ENCODE measurements at regions not wholly inside any gene's neighbourhood (a gene's known extent, or its start where the extent isn't known, plus 50 kb on each side); places are given as distances from the start of the nearest gene placed in this dataset.
A peak's percentile ranks its signal among the peaks of the same experiment; 100 is the strongest.

DNA sequence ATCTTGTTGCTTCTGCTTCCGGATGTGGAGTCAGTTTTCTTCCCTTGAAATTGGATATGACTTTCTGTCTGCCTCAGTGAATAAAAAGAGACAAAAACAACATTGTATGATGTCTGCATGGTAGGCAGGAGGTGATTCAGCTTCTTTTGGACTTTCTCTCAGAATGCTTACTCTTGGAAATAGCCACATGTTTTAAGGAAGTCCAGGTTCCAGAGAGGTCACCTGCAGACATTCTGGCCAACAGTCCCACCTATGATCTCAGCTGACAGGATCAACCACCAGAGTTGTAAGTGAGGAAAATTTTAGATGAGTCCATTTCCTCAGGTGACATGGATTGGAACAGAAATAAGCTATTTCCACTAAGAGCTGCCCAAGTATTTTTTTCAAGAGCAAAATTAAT lies 508.7 kb upstream of the FAM98A start:
- DNase-seq (ENCODE audit: low read depth in 1 of 2, low spot score in 1 of 2) = no peak
- Histone ChIP-seq H3K4me3 (no peak overlapping the region), H3K27me3 (no peaks in the 10 kb centered on the region), H3K4me1 (ENCODE audit: low read depth) (no peaks in the 10 kb centered on the region), H3K36me3 (no peaks in the 10 kb centered on the region), H3K27ac (no peak overlapping the region), H3K9me3 (ENCODE audit: low read depth) (no peaks in the 10 kb centered on the region)
- TF ChIP-seq, protein P1, sequence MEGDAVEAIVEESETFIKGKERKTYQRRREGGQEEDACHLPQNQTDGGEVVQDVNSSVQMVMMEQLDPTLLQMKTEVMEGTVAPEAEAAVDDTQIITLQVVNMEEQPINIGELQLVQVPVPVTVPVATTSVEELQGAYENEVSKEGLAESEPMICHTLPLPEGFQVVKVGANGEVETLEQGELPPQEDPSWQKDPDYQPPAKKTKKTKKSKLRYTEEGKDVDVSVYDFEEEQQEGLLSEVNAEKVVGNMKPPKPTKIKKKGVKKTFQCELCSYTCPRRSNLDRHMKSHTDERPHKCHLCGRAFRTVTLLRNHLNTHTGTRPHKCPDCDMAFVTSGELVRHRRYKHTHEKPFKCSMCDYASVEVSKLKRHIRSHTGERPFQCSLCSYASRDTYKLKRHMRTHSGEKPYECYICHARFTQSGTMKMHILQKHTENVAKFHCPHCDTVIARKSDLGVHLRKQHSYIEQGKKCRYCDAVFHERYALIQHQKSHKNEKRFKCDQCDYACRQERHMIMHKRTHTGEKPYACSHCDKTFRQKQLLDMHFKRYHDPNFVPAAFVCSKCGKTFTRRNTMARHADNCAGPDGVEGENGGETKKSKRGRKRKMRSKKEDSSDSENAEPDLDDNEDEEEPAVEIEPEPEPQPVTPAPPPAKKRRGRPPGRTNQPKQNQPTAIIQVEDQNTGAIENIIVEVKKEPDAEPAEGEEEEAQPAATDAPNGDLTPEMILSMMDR (IDR thresholded peaks at IDR 0.05; ENCODE audit: low read depth, low read length) = no peak

DNA sequence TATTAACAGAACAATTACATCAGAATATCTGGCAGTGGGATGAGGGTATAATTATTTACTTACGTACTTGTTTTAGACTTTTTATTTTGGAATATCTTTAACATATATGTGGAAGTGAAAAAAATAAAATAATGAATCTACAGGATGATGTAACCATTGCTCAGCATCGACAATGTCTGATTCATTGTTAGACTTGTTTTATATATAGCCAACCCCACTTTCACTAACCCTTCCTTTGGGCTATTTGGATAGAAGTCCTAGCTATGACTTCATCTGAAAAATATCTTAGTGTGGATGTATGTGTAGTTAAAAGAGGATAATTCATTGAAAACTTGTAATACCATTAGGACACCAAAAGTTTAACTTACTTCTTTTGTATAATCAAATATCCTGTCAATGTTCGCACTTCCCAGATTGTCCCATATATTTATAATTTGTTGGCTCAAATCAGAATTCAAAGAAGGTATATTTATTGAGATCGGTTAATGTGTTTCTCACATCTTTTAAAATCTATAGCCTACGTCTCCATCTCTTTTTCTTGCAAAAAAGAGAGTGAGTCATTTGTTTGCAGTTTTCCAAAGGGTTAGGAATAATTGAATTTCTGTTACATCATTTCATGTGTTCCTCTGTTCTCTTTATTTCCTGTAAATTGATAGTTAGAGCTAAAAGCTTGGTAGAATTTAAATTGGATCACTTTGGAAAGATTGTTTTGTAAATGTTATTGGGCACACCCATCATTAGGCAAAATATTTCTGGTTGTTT lies 506.1 kb upstream of the FAM98A start:
- Histone ChIP-seq H3K4me1 (ENCODE audit: low read depth) (no peaks in the 10 kb centered on the region), H3K27ac (no peak overlapping the region)

DNA sequence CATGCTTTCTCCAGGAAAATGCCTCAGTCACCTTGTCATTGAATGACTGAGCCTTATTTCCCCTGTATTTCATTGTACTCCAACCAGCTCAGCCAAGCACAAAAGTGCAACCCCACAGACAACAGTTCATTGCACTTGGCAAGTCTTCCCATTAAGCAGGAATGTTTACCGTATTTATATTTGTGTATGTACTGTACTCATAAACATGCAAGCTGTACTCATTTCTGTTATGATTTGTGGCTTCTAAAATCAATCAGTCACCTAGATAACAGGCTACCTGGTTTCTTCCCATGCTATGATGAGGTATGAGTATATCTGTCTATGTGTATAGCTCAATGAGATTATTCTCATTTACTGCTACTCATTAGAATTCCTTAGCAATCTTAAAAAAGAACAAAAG lies 505.5 kb upstream of the FAM98A start:
- no peaks in the 10 kb centered on the region for H3K4me1 ChIP-seq (ENCODE audit: low read depth)
- no peak overlapping the region for H3K27ac ChIP-seq
- H3K9me3 ChIP-seq (ENCODE audit: low read depth) = no peaks in the 10 kb centered on the region
- H3K4me3 ChIP-seq = no peak overlapping the region
- peak in 1 of 2 donors; percentile 9 for DNase-seq (ENCODE audit: low read depth in 1 of 2, low spot score in 1 of 2)
- H3K27me3 ChIP-seq = no peaks in the 10 kb centered on the region
- no peaks in the 10 kb centered on the region for H3K36me3 ChIP-seq
- TF ChIP-seq, protein P1 (IDR thresholded peaks at IDR 0.05; ENCODE audit: low read depth, low read length) = no peak

More for the DNA sequence above, 506.1 kb upstream of the FAM98A start:
- TF ChIP-seq, protein P1 (IDR thresholded peaks at IDR 0.05; ENCODE audit: low read depth, low read length) = no peak
- H3K9me3 ChIP-seq (ENCODE audit: low read depth) = no peaks in the 10 kb centered on the region
- H3K4me3 ChIP-seq = no peak overlapping the region
- peak in 1 of 2 donors; percentile 47 for DNase-seq (ENCODE audit: low read depth in 1 of 2, low spot score in 1 of 2)
- no peaks in the 10 kb centered on the region for H3K27me3 ChIP-seq
- H3K36me3 ChIP-seq = no peaks in the 10 kb centered on the region

DNA sequence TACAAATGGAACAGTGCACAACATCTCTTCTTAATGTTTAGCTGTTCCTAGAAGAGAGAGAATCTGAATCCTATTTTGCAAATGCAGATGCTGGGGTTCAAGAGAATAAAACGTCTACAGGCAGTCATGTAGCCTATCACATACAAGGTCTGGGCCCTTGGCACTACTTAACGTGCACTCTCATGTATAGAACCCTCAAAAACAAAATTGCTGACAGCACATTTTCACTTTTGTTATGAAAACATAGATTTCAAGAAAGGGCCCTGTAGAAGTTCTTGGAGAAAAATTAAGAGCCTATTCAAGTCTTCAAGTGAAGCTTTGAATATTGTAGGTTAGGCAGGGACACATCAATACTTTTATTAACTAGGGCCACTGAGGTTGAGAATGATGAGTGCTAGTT lies 504.3 kb upstream of the FAM98A start:
- no peaks in the 10 kb centered on the region for H3K36me3 ChIP-seq
- TF ChIP-seq, protein P1 (IDR thresholded peaks at IDR 0.05; ENCODE audit: low read depth, low read length) = no peak
- no peak overlapping the region for H3K27ac ChIP-seq
- no peak overlapping the region for H3K4me3 ChIP-seq
- H3K27me3 ChIP-seq = no peaks in the 10 kb centered on the region
- H3K4me1 ChIP-seq (ENCODE audit: low read depth) = no peaks in the 10 kb centered on the region
- no peaks in the 10 kb centered on the region for H3K9me3 ChIP-seq (ENCODE audit: low read depth)
- no peak for DNase-seq (ENCODE audit: low read depth in 1 of 2, low spot score in 1 of 2)

DNA sequence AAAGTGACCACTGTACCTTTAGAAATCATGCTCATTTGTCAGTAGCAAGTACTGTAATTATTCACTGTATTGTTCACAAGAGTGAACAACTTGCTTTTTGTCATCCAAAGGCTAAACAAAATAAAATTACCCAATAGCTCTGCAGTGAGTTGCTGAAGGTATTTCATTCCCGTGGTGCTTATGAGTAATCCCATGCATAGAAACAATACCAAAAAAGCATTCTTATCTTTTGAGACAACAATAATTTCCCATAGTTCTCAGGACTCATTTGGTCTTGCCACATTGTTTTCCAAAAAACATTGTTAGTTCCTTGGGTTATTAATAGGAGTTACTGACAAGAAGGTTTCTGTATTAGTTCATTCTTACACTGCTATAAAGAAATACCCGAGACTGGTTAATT lies 503.2 kb upstream of the FAM98A start:
- H3K9me3 ChIP-seq (ENCODE audit: low read depth) = no peaks in the 10 kb centered on the region
- no peaks in the 10 kb centered on the region for H3K27me3 ChIP-seq
- H3K36me3 ChIP-seq = no peaks in the 10 kb centered on the region
- H3K4me3 ChIP-seq = no peak overlapping the region
- peak in 1 of 2 donors; percentile 15 for DNase-seq (ENCODE audit: low read depth in 1 of 2, low spot score in 1 of 2)
- H3K27ac ChIP-seq = no peak overlapping the region
- TF ChIP-seq, protein P1 (IDR thresholded peaks at IDR 0.05; ENCODE audit: low read depth, low read length) = no peak
- H3K4me1 ChIP-seq (ENCODE audit: low read depth) = no peaks in the 10 kb centered on the region
